Fibroblast of lung (primary cell): ENCODE measurements at regions not wholly inside any gene's neighbourhood (a gene's known extent, or its start where the extent isn't known, plus 50 kb on each side); places are given as distances from the start of the nearest gene placed in this dataset.

ENCODE experiments used
- EZH2 ChIP-seq: IDR thresholded peaks from 2 replicates; pipeline ENCODE4 v1.5.1; 2012; ENCODE audit warnings: low read length, control low read depth, mild to moderate bottlenecking; ENCODE audit errors: missing control alignments
- TF ChIP-seq, protein P1 (sequence below), 2 donors: IDR thresholded peaks in 1 of 2; conservative IDR thresholded peaks in 1 of 2; 1 replicate in 1 of 2; 2 replicates in 1 of 2; pipeline ENCODE4 v1.5.1; 2011 to 2012; ENCODE audit warnings: low read length in 2 of 2, control low read depth in 1 of 2, inconsistent platforms in 1 of 2, low read depth in 1 of 2, mild to moderate bottlenecking in 1 of 2

DNA sequence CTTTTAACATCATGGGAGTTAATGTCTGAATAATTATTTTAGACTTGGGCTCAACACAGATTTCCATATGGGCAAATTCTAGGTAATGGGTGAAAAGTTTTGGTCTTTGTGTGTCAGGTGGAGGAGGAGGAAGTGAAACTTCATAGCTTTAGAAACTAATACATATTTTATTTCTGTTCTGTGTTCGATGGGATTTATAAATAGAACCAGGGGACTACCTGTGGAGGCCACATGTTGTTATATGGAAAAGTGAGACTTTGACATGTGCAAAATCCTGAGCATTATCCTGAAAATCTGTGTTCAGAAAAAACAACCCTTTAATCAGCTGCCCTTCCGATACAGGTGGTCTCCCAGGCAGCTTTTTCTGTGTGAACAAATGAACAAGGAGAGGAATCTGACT, 209.5 kb downstream of the SOX2 start:
- TF ChIP-seq, protein P1, sequence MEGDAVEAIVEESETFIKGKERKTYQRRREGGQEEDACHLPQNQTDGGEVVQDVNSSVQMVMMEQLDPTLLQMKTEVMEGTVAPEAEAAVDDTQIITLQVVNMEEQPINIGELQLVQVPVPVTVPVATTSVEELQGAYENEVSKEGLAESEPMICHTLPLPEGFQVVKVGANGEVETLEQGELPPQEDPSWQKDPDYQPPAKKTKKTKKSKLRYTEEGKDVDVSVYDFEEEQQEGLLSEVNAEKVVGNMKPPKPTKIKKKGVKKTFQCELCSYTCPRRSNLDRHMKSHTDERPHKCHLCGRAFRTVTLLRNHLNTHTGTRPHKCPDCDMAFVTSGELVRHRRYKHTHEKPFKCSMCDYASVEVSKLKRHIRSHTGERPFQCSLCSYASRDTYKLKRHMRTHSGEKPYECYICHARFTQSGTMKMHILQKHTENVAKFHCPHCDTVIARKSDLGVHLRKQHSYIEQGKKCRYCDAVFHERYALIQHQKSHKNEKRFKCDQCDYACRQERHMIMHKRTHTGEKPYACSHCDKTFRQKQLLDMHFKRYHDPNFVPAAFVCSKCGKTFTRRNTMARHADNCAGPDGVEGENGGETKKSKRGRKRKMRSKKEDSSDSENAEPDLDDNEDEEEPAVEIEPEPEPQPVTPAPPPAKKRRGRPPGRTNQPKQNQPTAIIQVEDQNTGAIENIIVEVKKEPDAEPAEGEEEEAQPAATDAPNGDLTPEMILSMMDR (conservative IDR thresholded peaks at IDR 0.05 in 1 of 2, IDR thresholded peaks at IDR 0.05 in 1 of 2; ENCODE audit: low read depth in 1 of 2, low read length in 2 of 2) = no peak
- TF ChIP-seq EZH2 = no peak
